ENCODE measurements at regions not wholly inside any gene's neighbourhood (a gene's known extent, or its start where the extent isn't known, plus 50 kb on each side); places are given as distances from the start of the nearest gene placed in this dataset.

- Histone ChIP-seq H3K36me3 (ENCODE audit: insufficient read depth) (no peaks in the 10 kb centered on the region), H3K27ac (ENCODE audit: low read depth) (no peak overlapping the region), H3K4me1 (ENCODE audit: insufficient read depth) (no peaks in the 10 kb centered on the region), H3K4me3 (ENCODE audit: low read depth, low read length) (no peak overlapping the region)
- WGBS = 36% methylated on average over 5 of the region's 5 CpGs
- no peak for DNase-seq (ENCODE audit: extremely low spot score)
These were observed 54.5 kb upstream of the PTGFRN start for GRCh38 chr1:116855191-116855619.

- no peaks in the 10 kb centered on the region for H3K36me3 ChIP-seq (ENCODE audit: insufficient read depth)
- H3K4me3 ChIP-seq (ENCODE audit: low read depth, low read length) = no peak overlapping the region
- WGBS = 50% methylated on average over 3 of the region's 3 CpGs
- no peak overlapping the region for H3K27ac ChIP-seq (ENCODE audit: low read depth)
- no peaks in the 10 kb centered on the region for H3K4me1 ChIP-seq (ENCODE audit: insufficient read depth)
- DNase-seq (ENCODE audit: extremely low spot score) = no peak
These were observed 53.9 kb upstream of the PTGFRN start for GRCh38 chr1:116855773-116856201.

GRCh38 chr1:116856312-116856711 lies 53.4 kb upstream of the PTGFRN start:
- DNase-seq (ENCODE audit: extremely low spot score) = no peak
- no peak overlapping the region for H3K27ac ChIP-seq (ENCODE audit: low read depth)
- no peak overlapping the region for H3K4me3 ChIP-seq (ENCODE audit: low read depth, low read length)
- no peaks in the 10 kb centered on the region for H3K36me3 ChIP-seq (ENCODE audit: insufficient read depth)
- WGBS = 87% methylated on average over 3 of the region's 3 CpGs
- H3K4me1 ChIP-seq (ENCODE audit: insufficient read depth) = no peaks in the 10 kb centered on the region

GRCh38 chr1:116857092-116857491 lies 52.6 kb upstream of the PTGFRN start:
- Histone ChIP-seq H3K36me3 (ENCODE audit: insufficient read depth) (no peaks in the 10 kb centered on the region), H3K4me1 (ENCODE audit: insufficient read depth) (no peaks in the 10 kb centered on the region), H3K4me3 (ENCODE audit: low read depth, low read length) (no peak overlapping the region), H3K27ac (ENCODE audit: low read depth) (no peak overlapping the region)
- no peak for DNase-seq (ENCODE audit: extremely low spot score)
- 81% methylated on average over 3 of the region's 3 CpGs for WGBS

Data from urinary bladder (tissue), 3 donors.